HG02970 (cell line): ENCODE measurements at regions not wholly inside any gene's neighbourhood (a gene's known extent, or its start where the extent isn't known, plus 50 kb on each side); places are given as distances from the start of the nearest gene placed in this dataset.
"Not testable (repeated sequence)": the region's sequence is repeated elsewhere in the genome, so short reads cannot be mapped to it uniquely, and the experiment has no call there.

Source experiments
- ATAC-seq: cut with Tn5 transposase; IDR thresholded peaks from one replicate; pipeline ENCODE4 v1.9.1; 2021; ENCODE audit warnings: mild to moderate bottlenecking, moderate library complexity, moderate number of reproducible peaks; ENCODE audit not compliant: unreplicated experiment, low FRiP score

- not testable (repeated sequence) for ATAC-seq
These were observed 348.3 kb upstream of the CD180 start for GRCh38 chr5:67544942-67545341.

GRCh38 chr5:67543720-67544270 lies 347.2 kb upstream of the CD180 start:
- ATAC-seq = no peak

- no peak for ATAC-seq
These were observed 345.9 kb upstream of the CD180 start for GRCh38 chr5:67542479-67542878.

GRCh38 chr5:67541875-67542274 lies 345.3 kb upstream of the CD180 start:
- no peak for ATAC-seq

- no peak for ATAC-seq
These were observed 342.4 kb upstream of the CD180 start for GRCh38 chr5:67538855-67539506.

GRCh38 chr5:67537439-67538148 lies 341.0 kb upstream of the CD180 start:
- ATAC-seq = no peak

GRCh38 chr5:67536866-67537265 lies 340.3 kb upstream of the CD180 start:
- no peak for ATAC-seq

- ATAC-seq = no peak
These were observed 334.1 kb upstream of the CD180 start for GRCh38 chr5:67530609-67531255.

GRCh38 chr5:67528953-67529352 lies 332.4 kb upstream of the CD180 start:
- ATAC-seq = no peak

GRCh38 chr5:67526793-67527192 lies 330.2 kb upstream of the CD180 start:
- no peak for ATAC-seq

- no peak for ATAC-seq
These were observed 323.7 kb upstream of the CD180 start for GRCh38 chr5:67520161-67520908.

- ATAC-seq = no peak
These were observed 321.6 kb upstream of the CD180 start for GRCh38 chr5:67518227-67518626.

GRCh38 chr5:67516948-67517565 lies 320.5 kb upstream of the CD180 start:
- no peak for ATAC-seq

- no peak for ATAC-seq
These were observed 319.2 kb upstream of the CD180 start for GRCh38 chr5:67515762-67516161.

- no peak for ATAC-seq
These were observed 318.6 kb upstream of the CD180 start for GRCh38 chr5:67515020-67515689.

GRCh38 chr5:67512758-67513157 lies 316.2 kb upstream of the CD180 start:
- ATAC-seq = no peak

- ATAC-seq = no peak
These were observed 315.3 kb upstream of the CD180 start for GRCh38 chr5:67511911-67512310.

- ATAC-seq = no peak
These were observed 313.6 kb upstream of the CD180 start for GRCh38 chr5:67510204-67510603.

GRCh38 chr5:67509402-67510186 lies 313.0 kb upstream of the CD180 start:
- no peak for ATAC-seq
